Vagina (tissue), 2 donors: ENCODE measurements at regions not wholly inside any gene's neighbourhood (a gene's known extent, or its start where the extent isn't known, plus 50 kb on each side); places are given as distances from the start of the nearest gene placed in this dataset.

Experiments used
- CTCF ChIP-seq, 3 experiments: fragments of 450-650 bp in 2 of 3; fragments of 200-600 bp in 1 of 3; sonication (generic) in 1 of 3; IDR thresholded peaks; one replicate each; pipeline ENCODE4 v1.5.1; 2017 to 2019; ENCODE audit warnings: antibody characterized with exemption in 3 of 3, mild to moderate bottlenecking in 2 of 3, moderate library complexity in 2 of 3
- POLR2AphosphoS5 ChIP-seq, 2 donors: sonication (generic); formaldehyde crosslinking; IDR thresholded peaks; one replicate each; pipeline ENCODE4 v1.9.0; 2017; ENCODE audit warnings: antibody characterized with exemption in 2 of 2, mild to moderate bottlenecking in 2 of 2, low read depth in 1 of 2; ENCODE audit not compliant: insufficient read depth in 1 of 2

- no peak for TF ChIP-seq CTCF (IDR thresholded peaks at IDR 0.05)
- TF ChIP-seq POLR2AphosphoS5 (IDR thresholded peaks at IDR 0.05; ENCODE audit: insufficient read depth in 1 of 2, low read depth in 1 of 2), result no peak
Measured at GRCh38 chr7:155972651-155973390, 160.6 kb upstream of the SHH start.
